DOHH2 (cell line): ENCODE measurements at regions not wholly inside any gene's neighbourhood (a gene's known extent, or its start where the extent isn't known, plus 50 kb on each side); places are given as distances from the start of the nearest gene placed in this dataset.
A peak's percentile ranks its signal among the peaks of the same experiment; 100 is the strongest.
"Not testable (repeated sequence)": the region's sequence is repeated elsewhere in the genome, so short reads cannot be mapped to it uniquely, and the experiment has no call there.

ENCODE experiments used
- H3F3A ChIP-seq: fragments of 200-600 bp; sonication (generic), shearing (Covaris generic); 2 replicates; pipeline ENCODE4 v1.6.0; 2016; ENCODE audit warnings: antibody characterized with exemption, mild to moderate bottlenecking; ENCODE audit not compliant: control insufficient read depth, insufficient read depth
- H3K27ac ChIP-seq: fragments of 200-600 bp; sonication (generic); 2 replicates; pipeline ENCODE4 v1.5.1; 2014; ENCODE audit warnings: low read depth, mild to moderate bottlenecking, low read length, moderate library complexity
- H3K27me3 ChIP-seq: fragments of 200-600 bp; sonication (generic); 2 replicates; pipeline ENCODE4 v1.6.1; 2014; ENCODE audit warnings: mild to moderate bottlenecking, low read length, mixed read lengths; ENCODE audit not compliant: control insufficient read depth
- H3K36me3 ChIP-seq: fragments of 200-600 bp; sonication (generic); 2 replicates; pipeline ENCODE4 v1.6.1; 2014; ENCODE audit warnings: mild to moderate bottlenecking, low read length, moderate library complexity, mixed read lengths; ENCODE audit not compliant: control insufficient read depth
- H3K4me1 ChIP-seq: fragments of 200-600 bp; sonication (generic); 2 replicates; pipeline ENCODE4 v1.6.1; 2014; ENCODE audit warnings: mild to moderate bottlenecking, low read length, mixed read lengths; ENCODE audit not compliant: control insufficient read depth
- H3K4me2 ChIP-seq: fragments of 200-600 bp; sonication (generic); 2 replicates; pipeline ENCODE4 v1.6.0; 2014; ENCODE audit warnings: mild to moderate bottlenecking, low read length, moderate library complexity
- H3K4me3 ChIP-seq: fragments of 200-600 bp; sonication (generic); 2 replicates; pipeline ENCODE4 v1.5.1; 2014; ENCODE audit warnings: mild to moderate bottlenecking, low read length, mixed read lengths
- H3K79me2 ChIP-seq: fragments of 200-600 bp; sonication (generic); 2 replicates; pipeline ENCODE4 v1.6.1; 2014; ENCODE audit warnings: mild to moderate bottlenecking, low read length, mixed read lengths; ENCODE audit not compliant: control insufficient read depth
- H3K9me2 ChIP-seq: fragments of 200-600 bp; sonication (generic); replicated peaks from 2 replicates; pipeline ENCODE4 v1.6.1; 2014; ENCODE audit warnings: mild to moderate bottlenecking, low read length, mixed read lengths; ENCODE audit not compliant: control insufficient read depth
- H3K9me3 ChIP-seq: fragments of 200-600 bp; sonication (generic); 2 replicates; pipeline ENCODE4 v1.6.1; 2014; ENCODE audit warnings: antibody characterized with exemption, low read length, mixed read lengths; ENCODE audit not compliant: control insufficient read depth, insufficient read depth
- H4K20me1 ChIP-seq: fragments of 200-600 bp; sonication (generic); 2 replicates; pipeline ENCODE4 v1.6.0; 2014; ENCODE audit warnings: low read depth, mild to moderate bottlenecking, antibody characterized with exemption, low read length, moderate library complexity; ENCODE audit not compliant: control insufficient read depth, insufficient read depth
- EZH2phosphoT487 ChIP-seq: fragments of 200-600 bp; sonication (generic); IDR thresholded peaks from 2 replicates; pipeline ENCODE4 v1.6.1; 2017; ENCODE audit warnings: borderline replicate concordance, mild to moderate bottlenecking, antibody characterized with exemption, low read length, moderate library complexity, mixed read lengths
- TF ChIP-seq, protein P1 (sequence below): fragments of 200-600 bp; sonication (generic); IDR thresholded peaks from one replicate; pipeline ENCODE4 v1.5.1; 2014; ENCODE audit warnings: antibody characterized with exemption, mild to moderate bottlenecking, low read depth, low read length; ENCODE audit not compliant: poor library complexity, severe bottlenecking

DNA sequence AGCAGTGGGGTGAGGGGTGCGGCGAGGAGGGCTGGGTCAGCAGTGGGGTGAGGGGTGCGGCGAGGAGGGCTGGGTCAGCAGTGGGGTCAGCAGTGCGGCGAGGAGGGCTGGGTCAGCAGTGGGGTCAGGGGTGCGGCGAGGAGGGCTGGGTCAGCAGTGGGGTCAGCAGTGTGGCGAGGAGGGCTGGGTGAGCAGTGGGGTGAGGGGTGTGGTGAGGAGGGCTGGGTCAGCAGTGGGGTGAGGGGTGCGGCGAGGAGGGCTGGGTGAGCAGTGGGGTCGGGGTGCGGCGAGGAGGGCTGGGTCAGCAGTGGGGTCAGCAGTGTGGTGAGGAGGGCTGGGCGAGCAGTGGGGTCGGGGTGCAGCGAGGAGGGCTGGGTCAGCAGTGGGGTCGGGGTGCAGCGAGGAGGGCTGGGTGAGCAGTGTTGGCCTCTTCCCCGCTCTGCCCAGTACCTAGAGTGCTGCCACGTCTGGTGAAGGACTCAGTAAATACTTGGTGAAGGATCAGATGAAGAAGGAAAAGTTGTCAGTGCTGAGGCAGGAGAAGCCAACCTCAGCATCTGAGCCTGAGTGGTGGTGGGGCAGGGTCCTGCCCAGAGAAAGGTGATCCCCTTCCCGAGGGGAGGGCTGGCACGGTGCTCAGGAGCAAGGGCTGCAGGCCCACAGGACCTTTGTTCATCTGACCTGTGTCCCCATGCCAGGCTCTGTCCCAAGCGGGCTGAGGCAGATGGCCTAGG, 93.9 kb downstream of the METRNL start:
- H3K4me3 ChIP-seq, H3K36me3 ChIP-seq, H3K9me2 ChIP-seq, H3K9me3 ChIP-seq, H3K27ac ChIP-seq, H3F3A ChIP-seq, H4K20me1 ChIP-seq, H3K79me2 ChIP-seq, H3K4me2 ChIP-seq: not testable (repeated sequence)
- Histone ChIP-seq H3K27me3 (peaks cover 11% of the 10 kb centered on the region), H3K4me1 (peaks cover 32% of the 10 kb centered on the region)

DNA sequence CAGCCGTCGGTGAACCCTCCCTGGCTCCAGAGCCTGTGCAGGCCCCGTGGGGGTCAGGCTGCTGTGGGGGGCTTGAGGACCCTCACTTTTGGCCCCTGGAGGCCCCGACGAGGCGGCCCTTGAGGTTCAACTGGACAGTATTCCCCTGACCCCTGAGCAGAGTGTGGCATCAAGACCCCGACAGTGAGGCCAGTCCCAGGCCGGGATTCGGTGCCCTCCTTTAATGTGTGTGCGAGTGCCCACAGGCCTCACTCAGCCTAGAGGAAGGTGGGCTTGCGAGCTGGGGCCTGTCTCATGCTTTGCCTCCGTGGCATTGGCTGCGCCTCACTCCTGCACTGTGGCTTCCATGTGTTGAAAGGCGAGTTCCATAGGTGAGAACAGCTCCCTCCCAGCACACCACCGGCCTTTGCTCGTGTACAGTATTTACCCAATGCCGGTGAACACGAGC, 94.5 kb downstream of the METRNL start:
- Histone ChIP-seq H3K4me1 (peaks cover 32% of the 10 kb centered on the region), H3K4me2 (peak overlapping the region; percentile 96), H3K79me2 (no peaks in the 10 kb centered on the region), H3K27me3 (peaks cover 11% of the 10 kb centered on the region), H3K4me3 (peak overlapping the region; percentile 71), H3K9me2 (no peaks in the 10 kb centered on the region), H4K20me1 (no peaks in the 10 kb centered on the region), H3F3A (no peaks in the 10 kb centered on the region), H3K27ac (peak overlapping the region; percentile 82), H3K36me3 (no peaks in the 10 kb centered on the region), H3K9me3 (no peaks in the 10 kb centered on the region)
- TF ChIP-seq, protein P1, sequence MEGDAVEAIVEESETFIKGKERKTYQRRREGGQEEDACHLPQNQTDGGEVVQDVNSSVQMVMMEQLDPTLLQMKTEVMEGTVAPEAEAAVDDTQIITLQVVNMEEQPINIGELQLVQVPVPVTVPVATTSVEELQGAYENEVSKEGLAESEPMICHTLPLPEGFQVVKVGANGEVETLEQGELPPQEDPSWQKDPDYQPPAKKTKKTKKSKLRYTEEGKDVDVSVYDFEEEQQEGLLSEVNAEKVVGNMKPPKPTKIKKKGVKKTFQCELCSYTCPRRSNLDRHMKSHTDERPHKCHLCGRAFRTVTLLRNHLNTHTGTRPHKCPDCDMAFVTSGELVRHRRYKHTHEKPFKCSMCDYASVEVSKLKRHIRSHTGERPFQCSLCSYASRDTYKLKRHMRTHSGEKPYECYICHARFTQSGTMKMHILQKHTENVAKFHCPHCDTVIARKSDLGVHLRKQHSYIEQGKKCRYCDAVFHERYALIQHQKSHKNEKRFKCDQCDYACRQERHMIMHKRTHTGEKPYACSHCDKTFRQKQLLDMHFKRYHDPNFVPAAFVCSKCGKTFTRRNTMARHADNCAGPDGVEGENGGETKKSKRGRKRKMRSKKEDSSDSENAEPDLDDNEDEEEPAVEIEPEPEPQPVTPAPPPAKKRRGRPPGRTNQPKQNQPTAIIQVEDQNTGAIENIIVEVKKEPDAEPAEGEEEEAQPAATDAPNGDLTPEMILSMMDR = no peak
- TF ChIP-seq EZH2phosphoT487 = no peak

DNA sequence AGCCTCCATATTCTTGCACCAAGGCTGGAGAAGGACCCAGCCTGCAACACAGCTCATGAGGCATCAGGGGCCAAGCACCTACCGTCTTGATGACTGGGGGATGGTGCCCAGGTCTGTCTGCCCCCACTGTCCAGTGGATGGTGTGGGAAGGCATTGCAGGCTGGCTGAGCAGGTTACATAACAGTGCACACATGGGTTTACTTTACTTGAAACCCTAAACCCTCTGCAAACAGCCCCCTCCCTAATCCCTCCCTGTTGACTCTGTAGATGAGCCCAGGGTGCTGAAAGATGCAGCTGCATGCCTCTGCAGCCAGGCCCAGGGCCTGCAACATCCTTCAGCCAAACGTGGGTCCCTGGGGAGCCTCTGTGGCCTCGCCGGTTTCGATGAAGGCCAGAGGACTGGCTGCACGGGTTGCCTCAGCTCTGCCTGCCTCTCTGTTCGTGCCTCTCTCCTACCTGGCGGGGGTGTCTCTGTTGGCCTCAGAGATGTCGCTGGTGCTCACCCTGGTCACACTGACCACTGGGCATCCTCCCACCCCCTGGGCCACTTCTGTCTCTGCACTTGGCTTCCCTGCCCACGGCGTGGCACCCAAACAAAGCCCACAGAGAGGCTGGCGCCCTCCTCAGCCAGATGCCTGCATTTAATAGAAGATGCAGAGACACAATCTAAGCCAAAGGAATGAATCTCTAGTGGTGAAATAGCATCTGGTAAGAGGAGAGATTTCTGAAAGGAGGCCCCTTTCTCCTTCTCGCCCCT, 95.1 kb downstream of the METRNL start:
- Histone ChIP-seq H3K9me3 (no peaks in the 10 kb centered on the region), H3K36me3 (no peaks in the 10 kb centered on the region), H4K20me1 (no peaks in the 10 kb centered on the region), H3K27me3 (peaks cover 8% of the 10 kb centered on the region), H3F3A (no peaks in the 10 kb centered on the region), H3K4me3 (peak overlapping the region; percentile 71), H3K4me2 (peak overlapping the region; percentile 96), H3K9me2 (no peaks in the 10 kb centered on the region), H3K79me2 (no peaks in the 10 kb centered on the region), H3K4me1 (peaks cover 32% of the 10 kb centered on the region), H3K27ac (peak overlapping the region; percentile 82)
- TF ChIP-seq, protein P1 = peak; percentile 58
- TF ChIP-seq EZH2phosphoT487 = no peak
